AG04450 (cell line): ENCODE measurements at regions not wholly inside any gene's neighbourhood (a gene's known extent, or its start where the extent isn't known, plus 50 kb on each side); places are given as distances from the start of the nearest gene placed in this dataset.

ENCODE experiments used
- CTCF ChIA-PET: fragments of 300-600, 350-600 bp; formaldehyde crosslinking; extraction: SDS; loops from one replicate; lab custom pipeline; 2022; ENCODE audit warnings: antibody characterized with exemption, inconsistent platforms; lab: Charles Lee
- POLR2A ChIA-PET: fragments of 350-600 bp; formaldehyde crosslinking; extraction: SDS; loops from one replicate; lab custom pipeline; 2021; ENCODE audit warnings: antibody characterized with exemption, inconsistent platforms; lab: Yijun Ruan, JAX
- DNase-seq: peaks from one replicate; pipeline ENCODE4 v3.0.0-alpha.2; 2011; ENCODE audit warnings: low read depth, low spot score
- H3K27ac ChIP-seq: one replicate; pipeline ENCODE4 v1.5.1; 2012; ENCODE audit warnings: low read depth, low read length, control low read depth
- H3K27me3 ChIP-seq: one replicate; pipeline ENCODE4 v1.6.0; 2012; ENCODE audit warnings: low read length; ENCODE audit not compliant: control insufficient read depth, insufficient read depth
- H3K4me3 ChIP-seq: 2 replicates; pipeline ENCODE4 v1.5.1; 2011; ENCODE audit warnings: mild to moderate bottlenecking, low read depth, low read length, control low read depth
- H3K9me3 ChIP-seq: 2 replicates; pipeline ENCODE4 v1.5.1; 2012; ENCODE audit warnings: low read length; ENCODE audit not compliant: control insufficient read depth, insufficient read depth
- TF ChIP-seq, protein P1 (sequence below): IDR thresholded peaks from 2 replicates; pipeline ENCODE4 v1.5.1; 2011; ENCODE audit warnings: low read depth, low read length, control low read depth, inconsistent platforms

- DNase-seq, result no peak
- Histone ChIP-seq H3K27me3 (no peaks in the 10 kb centered on the region), H3K27ac (no peak overlapping the region), H3K9me3 (peaks cover 52% of the 10 kb centered on the region), H3K4me3 (no peak overlapping the region)
- CTCF ChIA-PET, result no interaction called here
- POLR2A ChIA-PET, result no interaction called here
- TF ChIP-seq, protein P1, sequence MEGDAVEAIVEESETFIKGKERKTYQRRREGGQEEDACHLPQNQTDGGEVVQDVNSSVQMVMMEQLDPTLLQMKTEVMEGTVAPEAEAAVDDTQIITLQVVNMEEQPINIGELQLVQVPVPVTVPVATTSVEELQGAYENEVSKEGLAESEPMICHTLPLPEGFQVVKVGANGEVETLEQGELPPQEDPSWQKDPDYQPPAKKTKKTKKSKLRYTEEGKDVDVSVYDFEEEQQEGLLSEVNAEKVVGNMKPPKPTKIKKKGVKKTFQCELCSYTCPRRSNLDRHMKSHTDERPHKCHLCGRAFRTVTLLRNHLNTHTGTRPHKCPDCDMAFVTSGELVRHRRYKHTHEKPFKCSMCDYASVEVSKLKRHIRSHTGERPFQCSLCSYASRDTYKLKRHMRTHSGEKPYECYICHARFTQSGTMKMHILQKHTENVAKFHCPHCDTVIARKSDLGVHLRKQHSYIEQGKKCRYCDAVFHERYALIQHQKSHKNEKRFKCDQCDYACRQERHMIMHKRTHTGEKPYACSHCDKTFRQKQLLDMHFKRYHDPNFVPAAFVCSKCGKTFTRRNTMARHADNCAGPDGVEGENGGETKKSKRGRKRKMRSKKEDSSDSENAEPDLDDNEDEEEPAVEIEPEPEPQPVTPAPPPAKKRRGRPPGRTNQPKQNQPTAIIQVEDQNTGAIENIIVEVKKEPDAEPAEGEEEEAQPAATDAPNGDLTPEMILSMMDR, result no peak
Measured at GRCh38 chr19:27851002-27851481, 1361.9 kb downstream of the UQCRFS1 start.

GRCh38 chr19:27846944-27847343 lies 1366.0 kb downstream of the UQCRFS1 start:
- CTCF ChIA-PET, result no interaction called here
- H3K27me3 ChIP-seq, result no peaks in the 10 kb centered on the region
- TF ChIP-seq, protein P1, result no peak
- H3K4me3 ChIP-seq, result no peak overlapping the region
- H3K9me3 ChIP-seq, result peaks cover 66% of the 10 kb centered on the region
- POLR2A ChIA-PET, result no interaction called here
- no peak overlapping the region for H3K27ac ChIP-seq
- no peak for DNase-seq

DNA sequence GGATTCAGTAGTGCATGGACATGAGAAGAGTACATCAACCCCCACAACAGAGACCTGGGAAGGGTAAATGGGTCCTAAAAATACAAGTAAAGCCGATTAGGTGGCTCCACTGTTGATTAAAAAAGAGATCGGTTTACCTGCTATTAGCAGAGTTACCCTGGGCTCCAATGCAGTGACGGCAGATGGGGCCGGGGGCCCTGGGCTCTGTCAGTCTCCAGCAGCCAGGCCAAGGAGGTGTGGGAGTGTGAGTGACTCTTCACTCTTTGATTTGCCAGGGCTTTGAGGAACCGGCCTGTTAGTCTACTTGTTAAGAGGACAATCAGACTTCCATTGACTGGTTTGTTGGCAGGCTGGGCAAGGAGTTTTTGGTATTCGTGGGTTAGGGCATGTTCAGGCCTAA lies 1368.7 kb downstream of the UQCRFS1 start:
- peaks cover 68% of the 10 kb centered on the region for H3K9me3 ChIP-seq
- no peak overlapping the region for H3K27ac ChIP-seq
- POLR2A ChIA-PET, result no interaction called here
- TF ChIP-seq, protein P1, result no peak
- H3K27me3 ChIP-seq, result no peaks in the 10 kb centered on the region
- H3K4me3 ChIP-seq, result no peak overlapping the region
- DNase-seq, result no peak
- CTCF ChIA-PET, result no interaction called here

DNA sequence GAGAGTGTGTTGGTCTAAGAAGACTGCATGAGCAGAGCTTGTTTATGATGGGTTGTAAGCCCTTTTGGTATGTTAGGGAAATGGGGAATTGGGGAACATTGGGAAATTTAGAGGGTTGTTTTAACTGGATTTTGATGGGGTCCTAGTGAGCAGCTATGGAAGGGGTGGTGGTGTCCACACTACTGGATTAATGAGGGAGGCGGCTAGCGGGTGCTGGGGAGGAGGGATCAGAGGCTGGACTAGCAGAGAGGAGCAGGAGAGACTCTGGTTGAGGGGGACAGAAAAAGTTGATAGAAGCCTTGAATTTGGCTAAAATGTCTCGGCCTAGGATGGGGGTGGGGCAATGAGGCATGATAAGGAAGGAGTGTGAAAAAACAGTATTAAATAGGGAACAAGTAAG lies 1369.1 kb downstream of the UQCRFS1 start:
- TF ChIP-seq, protein P1, result no peak
- no peaks in the 10 kb centered on the region for H3K27me3 ChIP-seq
- ChIA-PET CTCF (no interaction called here), POLR2A (no interaction called here)
- no peak overlapping the region for H3K27ac ChIP-seq
- DNase-seq, result no peak
- H3K4me3 ChIP-seq, result no peak overlapping the region
- H3K9me3 ChIP-seq, result peaks cover 68% of the 10 kb centered on the region

GRCh38 chr19:27833031-27833430 lies 1379.9 kb downstream of the UQCRFS1 start:
- no peak overlapping the region for H3K27ac ChIP-seq
- ChIA-PET CTCF (no interaction called here), POLR2A (no interaction called here)
- H3K27me3 ChIP-seq, result no peaks in the 10 kb centered on the region
- no peak for DNase-seq
- H3K9me3 ChIP-seq, result 0 out of 2 replicates have a peak, but pooled peaks cover 3% of the 10 kb centered on the region
- H3K4me3 ChIP-seq, result no peak overlapping the region
- TF ChIP-seq, protein P1, result no peak
